ENCODE measurements at regions not wholly inside any gene's neighbourhood (a gene's known extent, or its start where the extent isn't known, plus 50 kb on each side); places are given as distances from the start of the nearest gene placed in this dataset.

DNA sequence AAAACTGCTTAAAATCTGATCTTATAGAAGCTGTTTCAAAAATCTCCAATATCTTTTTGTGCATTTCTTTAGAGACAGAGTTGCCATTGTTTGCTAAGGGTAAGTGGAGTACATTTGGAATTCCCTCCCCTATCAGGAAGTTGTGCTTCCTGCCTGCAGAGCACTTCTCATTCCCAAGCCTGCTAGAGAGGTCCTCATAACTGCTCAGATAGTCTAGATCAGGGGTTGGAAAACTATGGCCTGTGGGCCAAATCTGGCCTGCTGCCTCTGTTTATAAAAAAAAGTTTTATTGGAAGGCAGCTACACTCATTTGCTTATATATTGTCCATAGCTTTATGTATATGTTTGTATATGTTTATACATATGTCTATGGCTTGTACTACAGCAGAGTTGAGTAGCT, 333.7 kb upstream of the PROK2 start:
- peaks cover 4% of the 10 kb centered on the region for H3K4me1 Mint-ChIP-seq
- H3K27ac Mint-ChIP-seq = no peak overlapping the region
- intact Hi-C loops (cut with micrococcal nuclease) = no loop called here
- no peaks in the 10 kb centered on the region for H3K9me3 Mint-ChIP-seq
- no peak overlapping the region for H3K4me3 Mint-ChIP-seq
- TF ChIP-seq, protein P1, sequence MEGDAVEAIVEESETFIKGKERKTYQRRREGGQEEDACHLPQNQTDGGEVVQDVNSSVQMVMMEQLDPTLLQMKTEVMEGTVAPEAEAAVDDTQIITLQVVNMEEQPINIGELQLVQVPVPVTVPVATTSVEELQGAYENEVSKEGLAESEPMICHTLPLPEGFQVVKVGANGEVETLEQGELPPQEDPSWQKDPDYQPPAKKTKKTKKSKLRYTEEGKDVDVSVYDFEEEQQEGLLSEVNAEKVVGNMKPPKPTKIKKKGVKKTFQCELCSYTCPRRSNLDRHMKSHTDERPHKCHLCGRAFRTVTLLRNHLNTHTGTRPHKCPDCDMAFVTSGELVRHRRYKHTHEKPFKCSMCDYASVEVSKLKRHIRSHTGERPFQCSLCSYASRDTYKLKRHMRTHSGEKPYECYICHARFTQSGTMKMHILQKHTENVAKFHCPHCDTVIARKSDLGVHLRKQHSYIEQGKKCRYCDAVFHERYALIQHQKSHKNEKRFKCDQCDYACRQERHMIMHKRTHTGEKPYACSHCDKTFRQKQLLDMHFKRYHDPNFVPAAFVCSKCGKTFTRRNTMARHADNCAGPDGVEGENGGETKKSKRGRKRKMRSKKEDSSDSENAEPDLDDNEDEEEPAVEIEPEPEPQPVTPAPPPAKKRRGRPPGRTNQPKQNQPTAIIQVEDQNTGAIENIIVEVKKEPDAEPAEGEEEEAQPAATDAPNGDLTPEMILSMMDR (IDR thresholded peaks at IDR 0.05) = no peak
- DNase-seq (no peak), ATAC-seq (ENCODE audit: low read depth) (no peak)
- CTCF ChIA-PET = interaction anchor here (0.7 kb wide), 1 partner anchor 14 kb away, joined by 3 read pairs; no protein-coding TSS in a partner anchor
- POLR2A ChIA-PET = interaction anchor here (0.6 kb wide), 1 partner anchor 80 kb away, joined by 17 read pairs; no protein-coding TSS in a partner anchor
- no peaks in the 10 kb centered on the region for H3K27me3 Mint-ChIP-seq
- H3K36me3 Mint-ChIP-seq (ENCODE audit: low read depth) = no peaks in the 10 kb centered on the region

DNA sequence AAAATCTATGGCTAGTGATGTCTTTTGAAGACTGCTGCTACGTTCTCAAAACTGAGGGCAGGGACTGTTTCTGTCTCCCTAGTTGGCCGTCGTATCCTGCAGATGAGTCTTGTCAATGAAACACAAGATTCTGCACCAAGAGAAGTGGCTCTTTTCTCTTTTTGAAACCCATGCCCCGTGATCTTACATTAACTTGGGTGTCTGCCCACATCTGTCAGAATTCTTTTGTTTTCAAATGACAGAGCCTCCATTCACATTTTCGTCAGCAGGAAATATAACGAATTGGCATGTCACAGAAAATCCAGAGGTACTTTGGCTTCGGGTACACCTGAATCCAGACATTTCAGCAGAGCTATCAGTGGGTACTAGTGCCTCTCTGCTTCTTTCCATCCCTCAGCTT, 331.3 kb upstream of the PROK2 start:
- Mint-ChIP-seq H3K9me3 (no peaks in the 10 kb centered on the region), H3K36me3 (ENCODE audit: low read depth) (no peaks in the 10 kb centered on the region), H3K4me1 (no peaks in the 10 kb centered on the region), H3K4me3 (no peak overlapping the region), H3K27ac (no peak overlapping the region), H3K27me3 (peaks cover 2% of the 10 kb centered on the region)
- CTCF ChIA-PET = interaction anchor here (0.7 kb wide), 1 partner anchor 735 kb away, joined by 3 read pairs; no protein-coding TSS in a partner anchor
- intact Hi-C loops (cut with micrococcal nuclease) = no loop called here
- TF ChIP-seq, protein P1 (IDR thresholded peaks at IDR 0.05) = no peak
- DNase-seq (no peak), ATAC-seq (ENCODE audit: low read depth) (no peak)
- POLR2A ChIA-PET = no interaction called here

DNA sequence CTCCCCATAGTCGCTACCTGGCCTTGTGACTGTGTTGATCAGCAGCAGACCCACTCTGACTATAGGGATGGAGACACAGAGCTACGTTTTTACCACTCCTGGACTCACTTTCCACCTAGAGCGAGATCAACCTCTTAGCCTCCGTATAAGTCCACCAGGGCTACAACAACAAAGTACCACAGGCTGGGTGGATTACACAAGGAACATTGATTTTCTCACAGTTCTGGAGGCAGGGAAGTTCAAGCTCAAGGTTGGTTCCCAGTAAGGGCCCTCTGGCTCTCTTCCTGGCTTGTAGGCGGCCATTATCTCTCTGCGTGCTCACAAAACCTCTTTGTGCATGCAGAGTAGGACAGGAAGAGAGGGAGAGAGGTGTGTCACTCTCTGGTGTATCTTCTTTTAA, 330.4 kb upstream of the PROK2 start:
- no peaks in the 10 kb centered on the region for H3K4me1 Mint-ChIP-seq
- no peak overlapping the region for H3K4me3 Mint-ChIP-seq
- ChIA-PET CTCF (no interaction called here), POLR2A (interaction anchor here (0.6 kb wide), 1 partner anchor 66 kb away, joined by 4 read pairs; no protein-coding TSS in a partner anchor)
- no peaks in the 10 kb centered on the region for H3K9me3 Mint-ChIP-seq
- TF ChIP-seq, protein P1 (IDR thresholded peaks at IDR 0.05) = no peak
- DNase-seq (no peak), ATAC-seq (ENCODE audit: low read depth) (no peak)
- intact Hi-C loops (cut with micrococcal nuclease) = no loop called here
- no peak overlapping the region for H3K27ac Mint-ChIP-seq
- no peaks in the 10 kb centered on the region for H3K36me3 Mint-ChIP-seq (ENCODE audit: low read depth)
- peaks cover 2% of the 10 kb centered on the region for H3K27me3 Mint-ChIP-seq

DNA sequence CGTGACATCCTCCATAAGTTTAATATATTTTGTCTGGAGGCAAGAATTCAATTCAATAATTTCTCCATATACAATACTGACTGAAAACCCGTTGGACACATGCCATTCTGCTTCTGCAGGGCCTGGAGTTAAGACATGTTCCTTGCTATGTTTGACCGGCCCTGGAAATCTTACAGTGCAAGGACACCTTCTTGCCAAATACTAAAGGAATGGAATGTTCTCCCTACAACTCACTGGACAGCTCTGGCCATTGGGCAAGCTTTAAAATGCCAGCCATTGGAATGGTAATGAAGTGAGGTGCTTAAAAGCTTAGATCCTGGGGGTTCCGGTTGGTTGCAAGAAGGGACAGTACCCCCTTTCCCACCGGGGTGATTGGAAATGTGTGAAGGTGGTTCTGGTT, 329.8 kb upstream of the PROK2 start:
- no peak overlapping the region for H3K27ac Mint-ChIP-seq
- ChIA-PET POLR2A (interaction anchor here (0.6 kb wide), 1 partner anchor 66 kb away, joined by 4 read pairs; no protein-coding TSS in a partner anchor), CTCF (no interaction called here)
- intact Hi-C loops (cut with micrococcal nuclease) = no loop called here
- peaks cover 7% of the 10 kb centered on the region for H3K27me3 Mint-ChIP-seq
- no peak for ATAC-seq (ENCODE audit: low read depth)
- no peaks in the 10 kb centered on the region for H3K4me1 Mint-ChIP-seq
- no peak overlapping the region for H3K4me3 Mint-ChIP-seq
- no peaks in the 10 kb centered on the region for H3K36me3 Mint-ChIP-seq (ENCODE audit: low read depth)
- no peaks in the 10 kb centered on the region for H3K9me3 Mint-ChIP-seq
- TF ChIP-seq, protein P1 (IDR thresholded peaks at IDR 0.05) = no peak
- DNase-seq = no peak

DNA sequence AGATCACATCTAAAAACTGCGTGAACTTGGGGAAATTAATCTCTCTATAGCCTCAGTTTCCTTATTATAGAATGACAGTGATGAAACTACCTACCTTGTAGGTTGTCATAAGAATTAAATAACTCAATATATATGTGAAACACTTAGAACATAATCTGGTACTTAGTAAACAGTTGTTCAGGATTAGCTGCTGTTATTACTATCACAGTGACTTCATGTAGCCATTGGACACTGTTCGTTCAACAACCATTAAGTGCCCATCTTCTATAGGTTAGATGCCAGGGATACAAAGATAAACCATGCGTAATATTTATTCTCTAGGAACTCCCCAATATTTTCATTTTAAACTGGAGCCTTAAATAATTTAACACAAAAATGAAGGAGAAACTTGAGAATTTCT, 329.0 kb upstream of the PROK2 start:
- intact Hi-C loops (cut with micrococcal nuclease) = no loop called here
- TF ChIP-seq, protein P1 (IDR thresholded peaks at IDR 0.05) = no peak
- H3K4me1 Mint-ChIP-seq = no peaks in the 10 kb centered on the region
- ATAC-seq (ENCODE audit: low read depth) (no peak), DNase-seq (no peak)
- POLR2A ChIA-PET = no interaction called here
- CTCF ChIA-PET = no interaction called here
- peaks cover 9% of the 10 kb centered on the region for H3K27me3 Mint-ChIP-seq
- H3K9me3 Mint-ChIP-seq = no peaks in the 10 kb centered on the region
- no peaks in the 10 kb centered on the region for H3K36me3 Mint-ChIP-seq (ENCODE audit: low read depth)
- H3K27ac Mint-ChIP-seq = no peak overlapping the region
- H3K4me3 Mint-ChIP-seq = no peak overlapping the region
